ENCODE measurements at regions not wholly inside any gene's neighbourhood (a gene's known extent, or its start where the extent isn't known, plus 50 kb on each side); places are given as distances from the start of the nearest gene placed in this dataset.
A peak's percentile ranks its signal among the peaks of the same experiment; 100 is the strongest.

DNA sequence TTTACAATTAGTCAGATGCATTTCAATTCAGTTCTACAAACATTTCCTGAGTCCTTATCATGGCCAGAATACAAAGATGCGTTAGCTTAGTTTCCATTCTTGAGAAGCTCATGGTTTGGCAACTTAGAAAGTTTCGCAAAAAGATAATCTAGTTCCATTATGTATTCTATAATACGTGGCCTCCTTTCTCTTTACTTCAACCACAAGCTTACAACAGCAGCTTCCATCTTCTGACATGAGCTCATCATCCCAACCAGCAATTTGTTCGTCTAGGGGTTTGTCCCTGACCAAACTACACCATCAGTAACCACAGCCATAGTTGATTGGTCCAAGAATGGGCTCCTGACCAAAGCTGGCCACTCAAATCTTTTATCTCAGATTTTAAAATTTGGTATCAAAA is 267.6 kb upstream of the TBC1D5 start:
- WGBS (ENCODE audit: extremely low coverage, insufficient read length, low lambda C conversion rate) = no CpG with 5 or more reads among the region's 4 CpGs
- Mint-ChIP-seq H3K4me1 (no peaks in the 10 kb centered on the region), H3K27me3 (ENCODE audit: low read depth) (no peaks in the 10 kb centered on the region; the same call in 1 of the 2 replicates), H3K9me3 (peaks cover 0 to 5% of the 10 kb centered on the region in 2 experiments; a peak in 2 of 5 replicates), H3K27ac (0 out of 7 replicates have a peak overlapping the region, but pooled peaks of 1 of the 3 experiments have one; percentile 21), H3K4me3 (no peak overlapping the region), H3K36me3 (ENCODE audit: insufficient read depth in 1 of 3, low read depth in 3 of 3) (peaks cover 5 to 19% (median 15%) of the 10 kb centered on the region in 3 experiments)
- Histone ChIP-seq H3K4ac (ENCODE audit: low read depth, low read length) (no peak overlapping the region), H4K5ac (ENCODE audit: insufficient read length, low read depth, low read length) (no peak overlapping the region), H3K14ac (ENCODE audit: insufficient read depth, low read length) (no peak overlapping the region), H3K79me2 (ENCODE audit: insufficient read depth, low read length) (no peaks in the 10 kb centered on the region), H4K8ac (replicated peaks; ENCODE audit: insufficient read length, low read depth, low read length) (no peak overlapping the region), H2BK5ac (ENCODE audit: insufficient read length, low read length) (no peak overlapping the region), H2BK120ac (ENCODE audit: low read depth, low read length, poor library complexity, severe bottlenecking) (no peak overlapping the region), H3K4me1 (ENCODE audit: insufficient read depth, low read length) (no peaks in the 10 kb centered on the region), H2BK12ac (ENCODE audit: insufficient read length, low read depth, low read length) (no peak overlapping the region), H2AFZ (ENCODE audit: low read length) (no peak overlapping the region), H3K23ac (ENCODE audit: insufficient read length, low read depth, low read length) (no peak overlapping the region), H3K27ac (ENCODE audit: insufficient read length, low read depth, low read length) (no peak overlapping the region), H3K18ac (ENCODE audit: insufficient read length, low read depth, low read length) (no peak overlapping the region), H4K20me1 (ENCODE audit: control insufficient read depth, insufficient read depth, insufficient read length) (no peaks in the 10 kb centered on the region), H2BK15ac (ENCODE audit: low read depth, low read length) (no peak overlapping the region), H2AK5ac (ENCODE audit: insufficient read length, low read length) (no peak overlapping the region), H3K4me2 (ENCODE audit: insufficient read depth, insufficient read length, low read length) (no peak overlapping the region), H3K9me3 (ENCODE audit: control insufficient read depth, low read depth, low read length) (no peaks in the 10 kb centered on the region), H3K79me1 (ENCODE audit: insufficient read depth, low read depth, low read length, poor library complexity, severe bottlenecking) (no peaks in the 10 kb centered on the region), H2BK20ac (ENCODE audit: low read depth, low read length, poor library complexity, severe bottlenecking) (no peak overlapping the region), H3K27me3 (ENCODE audit: insufficient read depth, low read length) (no peaks in the 10 kb centered on the region), H3K56ac (ENCODE audit: insufficient read length, low read depth, low read length) (no peak overlapping the region), H3K9ac (ENCODE audit: extremely low read depth, insufficient read length, low read length) (no peak overlapping the region), H4K91ac (ENCODE audit: insufficient read length, low read depth, low read length) (no peak overlapping the region), H3K23me2 (ENCODE audit: insufficient read length, low read depth, low read length, poor library complexity, severe bottlenecking) (no peaks in the 10 kb centered on the region), H3T11ph (ENCODE audit: low read length) (no peak overlapping the region)
- DNase-seq = no peak
- TF ChIP-seq, protein P1, sequence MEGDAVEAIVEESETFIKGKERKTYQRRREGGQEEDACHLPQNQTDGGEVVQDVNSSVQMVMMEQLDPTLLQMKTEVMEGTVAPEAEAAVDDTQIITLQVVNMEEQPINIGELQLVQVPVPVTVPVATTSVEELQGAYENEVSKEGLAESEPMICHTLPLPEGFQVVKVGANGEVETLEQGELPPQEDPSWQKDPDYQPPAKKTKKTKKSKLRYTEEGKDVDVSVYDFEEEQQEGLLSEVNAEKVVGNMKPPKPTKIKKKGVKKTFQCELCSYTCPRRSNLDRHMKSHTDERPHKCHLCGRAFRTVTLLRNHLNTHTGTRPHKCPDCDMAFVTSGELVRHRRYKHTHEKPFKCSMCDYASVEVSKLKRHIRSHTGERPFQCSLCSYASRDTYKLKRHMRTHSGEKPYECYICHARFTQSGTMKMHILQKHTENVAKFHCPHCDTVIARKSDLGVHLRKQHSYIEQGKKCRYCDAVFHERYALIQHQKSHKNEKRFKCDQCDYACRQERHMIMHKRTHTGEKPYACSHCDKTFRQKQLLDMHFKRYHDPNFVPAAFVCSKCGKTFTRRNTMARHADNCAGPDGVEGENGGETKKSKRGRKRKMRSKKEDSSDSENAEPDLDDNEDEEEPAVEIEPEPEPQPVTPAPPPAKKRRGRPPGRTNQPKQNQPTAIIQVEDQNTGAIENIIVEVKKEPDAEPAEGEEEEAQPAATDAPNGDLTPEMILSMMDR (conservative IDR thresholded peaks at IDR 0.05) = no peak
